Fibroblast of mammary gland (primary cell): ENCODE measurements at regions not wholly inside any gene's neighbourhood (a gene's known extent, or its start where the extent isn't known, plus 50 kb on each side); places are given as distances from the start of the nearest gene placed in this dataset.
A peak's percentile ranks its signal among the peaks of the same experiment; 100 is the strongest.

Source experiments
- DNase-seq: peaks from one replicate; pipeline ENCODE4 v3.0.0-alpha.2; 2010; ENCODE audit warnings: low read depth
- H3K4me3 ChIP-seq: 2 replicates; pipeline ENCODE4 v1.5.1; 2011; ENCODE audit warnings: low read depth, mild to moderate bottlenecking, low read length, moderate library complexity; ENCODE audit not compliant: control insufficient read depth
- TF ChIP-seq, protein P1 (sequence below): conservative IDR thresholded peaks from 2 replicates; pipeline ENCODE4 v1.5.1; 2011; ENCODE audit warnings: low read depth, low read length, inconsistent platforms; ENCODE audit not compliant: control insufficient read depth, insufficient read depth

DNA sequence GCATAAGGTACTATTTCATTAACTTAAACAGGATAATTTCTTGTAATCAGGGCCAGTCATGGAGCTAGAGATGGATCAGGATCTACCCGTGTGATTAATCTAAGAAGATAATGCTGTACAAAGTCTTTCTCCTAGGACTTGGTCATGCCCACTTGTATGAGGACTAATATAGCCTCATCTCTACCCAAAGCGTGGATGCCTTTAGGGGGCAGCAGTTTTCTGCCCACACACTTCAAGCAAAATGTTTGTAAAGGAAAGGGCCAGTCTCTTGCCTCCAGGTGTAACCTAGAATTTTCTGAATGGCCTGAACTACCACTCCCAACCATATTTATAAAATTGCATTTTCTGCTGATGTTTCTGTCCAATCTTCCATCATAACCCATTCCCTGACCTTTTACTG lies 764.0 kb upstream of the IGFBP3 start:
- H3K4me3 ChIP-seq, result no peak overlapping the region
- peak; percentile 6 for DNase-seq
- TF ChIP-seq, protein P1, sequence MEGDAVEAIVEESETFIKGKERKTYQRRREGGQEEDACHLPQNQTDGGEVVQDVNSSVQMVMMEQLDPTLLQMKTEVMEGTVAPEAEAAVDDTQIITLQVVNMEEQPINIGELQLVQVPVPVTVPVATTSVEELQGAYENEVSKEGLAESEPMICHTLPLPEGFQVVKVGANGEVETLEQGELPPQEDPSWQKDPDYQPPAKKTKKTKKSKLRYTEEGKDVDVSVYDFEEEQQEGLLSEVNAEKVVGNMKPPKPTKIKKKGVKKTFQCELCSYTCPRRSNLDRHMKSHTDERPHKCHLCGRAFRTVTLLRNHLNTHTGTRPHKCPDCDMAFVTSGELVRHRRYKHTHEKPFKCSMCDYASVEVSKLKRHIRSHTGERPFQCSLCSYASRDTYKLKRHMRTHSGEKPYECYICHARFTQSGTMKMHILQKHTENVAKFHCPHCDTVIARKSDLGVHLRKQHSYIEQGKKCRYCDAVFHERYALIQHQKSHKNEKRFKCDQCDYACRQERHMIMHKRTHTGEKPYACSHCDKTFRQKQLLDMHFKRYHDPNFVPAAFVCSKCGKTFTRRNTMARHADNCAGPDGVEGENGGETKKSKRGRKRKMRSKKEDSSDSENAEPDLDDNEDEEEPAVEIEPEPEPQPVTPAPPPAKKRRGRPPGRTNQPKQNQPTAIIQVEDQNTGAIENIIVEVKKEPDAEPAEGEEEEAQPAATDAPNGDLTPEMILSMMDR, result peak; percentile 31

DNA sequence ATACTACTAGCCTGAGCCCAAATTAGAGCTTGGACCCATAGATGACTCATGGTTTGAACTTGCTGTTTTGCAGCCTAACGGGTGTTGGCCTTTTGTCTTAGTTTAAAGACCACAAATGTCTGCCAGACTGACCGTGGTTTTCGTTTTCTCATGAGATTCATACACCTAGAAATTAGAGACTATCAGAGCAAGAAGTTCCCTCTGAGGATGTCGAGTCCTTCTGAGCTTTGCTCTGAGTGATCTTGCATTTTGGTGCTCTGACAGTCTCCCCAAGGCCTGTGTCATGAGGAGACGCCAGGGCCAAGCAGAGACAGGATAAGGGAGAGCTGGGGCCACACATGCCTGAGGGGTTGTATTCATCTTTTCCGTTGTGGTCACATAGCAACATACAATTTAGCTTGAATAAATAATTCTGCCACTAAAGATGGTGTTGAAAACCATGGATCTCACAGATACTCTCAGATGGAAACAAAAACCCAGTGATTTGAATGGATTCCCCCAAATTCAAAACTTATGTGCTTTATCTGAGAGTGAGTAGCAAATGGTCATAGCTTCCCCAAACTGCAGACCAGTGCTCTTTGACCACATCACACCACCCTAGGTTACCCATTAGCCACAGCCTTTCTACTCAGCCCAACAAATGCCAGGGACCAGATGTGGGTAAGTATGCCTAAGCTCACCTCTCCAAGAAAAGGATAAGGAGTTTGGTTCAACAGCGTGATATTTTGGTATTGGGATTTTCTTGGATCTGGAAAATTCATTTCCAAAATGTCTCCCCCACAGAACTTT lies 762.0 kb upstream of the IGFBP3 start:
- TF ChIP-seq, protein P1, result no peak
- H3K4me3 ChIP-seq, result no peak overlapping the region
- DNase-seq, result peak; percentile 42

DNA sequence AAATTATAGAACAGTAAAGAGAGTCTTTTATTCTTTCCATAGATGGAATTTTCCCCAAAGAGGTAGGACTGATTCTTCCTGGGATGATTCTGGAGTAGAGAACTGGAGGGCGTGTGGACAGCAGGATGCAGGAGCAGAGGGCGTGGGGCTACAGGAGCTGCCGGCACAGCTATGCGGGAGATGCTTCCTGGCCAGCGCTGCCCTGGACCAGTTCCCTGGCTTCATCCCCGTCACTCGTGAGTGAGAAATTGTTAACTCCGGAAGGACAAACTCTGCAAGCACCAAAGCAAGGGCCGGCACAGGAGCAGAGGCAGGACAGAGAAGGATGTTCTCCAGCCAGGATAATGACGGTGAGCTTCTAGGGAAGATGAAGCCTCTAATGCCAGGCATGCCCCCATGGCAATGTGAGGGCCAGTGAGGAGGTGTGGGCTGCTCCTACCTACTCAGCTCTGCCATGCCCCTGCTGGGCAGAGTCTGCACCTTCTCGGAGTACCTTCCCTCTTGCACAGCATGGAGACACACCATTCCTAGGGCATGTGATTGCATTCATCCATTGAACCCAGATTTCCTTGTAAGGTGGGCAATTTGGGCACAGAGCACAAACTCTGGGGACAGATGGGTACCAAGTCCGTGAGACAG lies 760.9 kb upstream of the IGFBP3 start:
- H3K4me3 ChIP-seq, result no peak overlapping the region
- peak; percentile 5 for DNase-seq
- TF ChIP-seq, protein P1, result no peak

DNA sequence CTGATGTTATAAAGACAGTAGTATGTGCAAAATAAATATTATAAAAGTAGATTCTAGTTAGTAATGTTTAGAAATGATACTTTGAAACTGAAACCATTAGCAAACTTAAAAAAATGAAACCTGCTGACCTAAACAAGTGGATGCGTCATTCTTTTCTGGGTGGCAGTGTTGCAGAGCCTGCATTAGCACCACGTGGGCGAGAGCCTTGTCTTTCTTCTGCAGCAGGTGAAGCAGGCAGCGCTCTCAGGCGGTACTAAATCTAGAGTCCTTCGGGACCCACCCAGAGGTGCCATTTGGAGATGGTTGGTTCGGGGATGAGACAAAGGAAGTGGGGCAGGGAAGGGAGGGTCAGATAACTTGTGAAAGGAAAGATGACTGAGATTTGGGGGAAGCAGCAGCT lies 759.1 kb upstream of the IGFBP3 start:
- peak; percentile 9 for DNase-seq

DNA sequence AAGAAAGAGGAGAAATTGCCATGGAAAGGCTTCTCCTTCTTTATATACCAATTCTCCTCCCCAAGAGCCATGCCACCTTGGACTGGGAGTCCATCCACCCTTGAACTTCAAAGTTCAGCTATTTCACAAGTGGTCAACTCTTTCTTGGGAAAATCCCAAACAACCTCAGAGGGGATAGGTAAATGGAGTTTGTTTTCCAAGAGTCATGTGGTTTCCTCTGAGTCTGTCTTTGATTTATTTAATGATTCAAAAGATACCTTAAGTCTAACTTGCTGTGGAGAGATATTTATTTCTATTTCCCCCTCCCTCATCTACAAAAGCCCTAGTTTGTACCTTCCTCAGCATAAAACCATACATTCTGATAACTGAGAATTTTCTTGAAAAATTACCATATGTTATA lies 758.6 kb upstream of the IGFBP3 start:
- H3K4me3 ChIP-seq, result no peak overlapping the region
- DNase-seq, result no peak
- TF ChIP-seq, protein P1, result no peak

More for the DNA sequence above, 759.1 kb upstream of the IGFBP3 start:
- TF ChIP-seq, protein P1, result no peak
- H3K4me3 ChIP-seq, result no peak overlapping the region

DNA sequence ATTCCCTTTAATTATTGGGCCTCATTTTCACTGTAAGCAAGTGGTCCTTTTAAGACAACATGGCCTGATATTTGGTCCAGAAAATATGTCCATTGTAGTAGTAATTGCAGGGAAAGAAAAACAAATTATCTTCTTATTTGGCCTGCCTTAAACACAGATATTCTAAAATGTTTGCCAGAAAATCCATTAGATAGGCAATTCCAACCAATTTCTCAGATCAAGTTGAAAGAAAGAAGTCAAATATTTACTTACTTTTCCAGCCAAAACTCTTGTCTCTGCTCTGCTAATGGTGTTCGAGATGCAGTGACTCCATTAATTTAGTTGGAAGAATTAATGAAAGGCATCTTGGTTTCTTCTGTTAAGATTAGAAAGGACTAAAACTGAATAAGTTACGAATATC lies 757.3 kb upstream of the IGFBP3 start:
- H3K4me3 ChIP-seq, result no peak overlapping the region

More for the DNA sequence above, 757.3 kb upstream of the IGFBP3 start:
- no peak for DNase-seq
- TF ChIP-seq, protein P1, result no peak
